ENCODE measurements at regions not wholly inside any gene's neighbourhood (a gene's known extent, or its start where the extent isn't known, plus 50 kb on each side); places are given as distances from the start of the nearest gene placed in this dataset.
"Not testable (repeated sequence)": the region's sequence is repeated elsewhere in the genome, so short reads cannot be mapped to it uniquely, and the experiment has no call there.

DNA sequence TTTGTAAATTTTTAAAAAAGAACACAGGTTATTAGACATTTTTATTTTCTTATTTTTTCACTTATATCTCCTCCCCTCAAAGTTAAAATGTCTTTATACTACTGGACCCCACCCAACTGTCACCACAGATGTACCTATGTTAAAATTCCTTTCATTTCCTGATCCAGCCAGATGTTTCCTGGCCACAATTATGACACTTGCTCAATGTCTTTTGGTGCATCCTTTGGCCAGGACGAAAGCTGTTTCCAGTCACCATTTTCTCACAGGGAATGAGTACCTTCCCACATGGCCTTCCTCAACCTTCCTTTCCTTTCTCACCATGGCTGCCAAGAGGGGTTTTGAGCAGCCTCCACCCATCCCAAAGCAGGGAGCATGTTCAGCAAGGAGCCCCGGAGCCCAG lies 365.7 kb upstream of the MAF start:
- DNase-seq: no peak

DNA sequence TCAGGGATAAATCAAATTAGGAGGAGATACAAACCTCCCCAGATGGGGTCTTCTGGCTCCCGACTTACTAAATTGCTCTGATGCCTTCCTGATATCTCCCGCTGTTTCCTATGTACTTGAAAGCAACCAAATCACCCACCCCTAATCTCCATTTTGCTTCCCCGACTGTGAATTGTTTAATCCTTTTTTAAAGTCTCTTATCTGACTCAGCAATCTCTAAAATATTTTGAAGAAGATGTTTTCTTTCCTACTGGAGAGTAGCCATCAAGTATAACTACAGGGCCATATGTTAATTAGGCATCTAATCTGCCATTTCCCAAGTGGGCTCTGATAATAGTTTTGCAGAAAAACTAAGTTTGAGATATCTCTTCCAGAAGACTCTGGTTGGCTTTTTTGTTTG lies 365.2 kb upstream of the MAF start:
- DNase-seq: no peak

DNA sequence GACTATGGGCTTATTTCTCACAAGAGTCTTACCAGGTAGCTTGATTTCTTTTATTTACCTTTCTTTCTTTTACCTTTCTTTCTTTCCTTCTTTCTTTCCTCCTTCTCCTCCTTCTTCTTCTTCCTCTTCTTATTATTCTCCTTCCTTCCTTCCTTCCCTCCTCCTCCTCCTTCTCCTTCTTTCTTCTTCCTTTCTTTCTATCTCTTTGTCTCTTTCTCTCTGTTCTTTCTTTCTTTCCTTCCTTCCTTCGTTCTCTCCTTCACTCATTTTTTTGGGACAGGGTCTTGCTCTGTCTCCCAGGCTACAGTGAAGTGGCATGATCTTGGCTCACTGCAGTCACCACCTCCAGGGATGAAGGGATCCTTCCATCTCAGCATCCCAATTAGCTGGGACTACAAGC lies 363.6 kb upstream of the MAF start:
- no peak for DNase-seq

DNA sequence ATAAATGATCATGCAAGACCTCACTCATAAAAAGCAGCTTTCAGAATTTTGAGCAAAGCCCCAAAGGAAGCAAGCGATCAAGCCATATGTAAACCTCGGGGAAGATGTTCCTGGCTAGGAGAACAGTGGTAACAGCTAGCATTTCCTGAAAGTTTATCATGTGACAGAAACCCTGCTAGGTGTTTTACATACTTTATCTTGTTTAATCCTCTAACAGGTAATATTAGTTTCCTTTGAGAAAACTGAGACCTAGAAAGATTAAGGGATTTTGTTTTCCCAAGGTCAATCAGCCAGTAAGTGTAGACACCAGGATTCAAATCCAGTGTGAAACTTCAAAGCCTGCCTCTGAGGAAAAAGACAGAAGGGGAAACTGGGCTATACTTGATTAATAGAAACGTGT lies 362.4 kb upstream of the MAF start:
- DNase-seq: no peak

DNA sequence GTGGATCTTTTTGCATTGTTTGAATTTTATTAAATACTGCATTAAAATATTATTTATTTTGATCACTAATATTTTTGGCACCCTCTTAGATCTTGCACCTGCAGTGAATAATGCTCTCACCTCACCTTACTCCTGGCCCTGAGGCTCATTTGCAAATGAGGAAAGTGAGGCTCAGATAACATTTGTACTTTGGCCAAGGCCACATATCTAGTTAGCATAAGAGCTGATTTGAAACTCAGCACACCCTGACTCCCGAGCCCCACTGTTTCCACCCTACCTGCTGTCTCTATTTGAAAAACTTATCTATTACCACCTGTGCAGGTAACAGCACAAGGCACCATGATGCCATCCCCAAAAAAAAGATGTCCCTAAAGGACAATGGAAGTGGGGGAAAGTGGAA lies 358.7 kb upstream of the MAF start:
- no peak for DNase-seq

DNA sequence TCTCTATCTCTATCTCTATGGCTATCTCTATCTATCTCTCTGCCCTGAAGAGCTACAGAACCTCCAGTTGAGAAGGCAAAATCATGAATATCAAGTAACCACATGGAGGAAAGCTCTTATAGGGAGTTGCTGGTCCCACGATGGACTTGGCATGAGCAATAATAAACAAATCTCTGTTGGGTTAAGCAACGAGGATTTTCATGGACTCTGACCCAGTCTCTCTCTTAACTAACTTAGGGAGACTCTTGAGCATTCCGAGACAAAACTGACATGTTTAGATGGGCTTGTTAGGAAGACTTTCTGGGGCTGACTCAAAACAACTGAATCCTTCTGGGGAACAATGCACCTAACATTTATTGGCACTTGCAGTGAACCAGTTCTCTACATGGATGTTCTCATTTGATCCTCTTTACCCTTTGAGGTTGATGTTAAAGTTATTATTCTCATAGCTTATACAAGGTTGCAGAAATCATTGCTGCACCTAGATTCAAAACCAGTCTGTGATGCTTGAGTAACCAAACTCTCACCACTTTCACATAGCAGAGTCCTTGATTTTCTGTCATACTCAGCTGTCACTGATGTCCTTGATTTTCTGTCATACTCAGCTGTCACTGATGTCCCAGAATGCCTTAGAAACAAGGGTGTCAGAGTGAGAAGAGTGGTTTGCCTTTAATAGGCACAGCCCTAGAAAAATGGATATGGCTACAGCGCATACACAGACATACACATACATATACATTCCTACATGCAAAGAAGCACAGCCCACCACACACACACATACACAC lies 354.6 kb upstream of the MAF start:
- DNase-seq: no peak

DNA sequence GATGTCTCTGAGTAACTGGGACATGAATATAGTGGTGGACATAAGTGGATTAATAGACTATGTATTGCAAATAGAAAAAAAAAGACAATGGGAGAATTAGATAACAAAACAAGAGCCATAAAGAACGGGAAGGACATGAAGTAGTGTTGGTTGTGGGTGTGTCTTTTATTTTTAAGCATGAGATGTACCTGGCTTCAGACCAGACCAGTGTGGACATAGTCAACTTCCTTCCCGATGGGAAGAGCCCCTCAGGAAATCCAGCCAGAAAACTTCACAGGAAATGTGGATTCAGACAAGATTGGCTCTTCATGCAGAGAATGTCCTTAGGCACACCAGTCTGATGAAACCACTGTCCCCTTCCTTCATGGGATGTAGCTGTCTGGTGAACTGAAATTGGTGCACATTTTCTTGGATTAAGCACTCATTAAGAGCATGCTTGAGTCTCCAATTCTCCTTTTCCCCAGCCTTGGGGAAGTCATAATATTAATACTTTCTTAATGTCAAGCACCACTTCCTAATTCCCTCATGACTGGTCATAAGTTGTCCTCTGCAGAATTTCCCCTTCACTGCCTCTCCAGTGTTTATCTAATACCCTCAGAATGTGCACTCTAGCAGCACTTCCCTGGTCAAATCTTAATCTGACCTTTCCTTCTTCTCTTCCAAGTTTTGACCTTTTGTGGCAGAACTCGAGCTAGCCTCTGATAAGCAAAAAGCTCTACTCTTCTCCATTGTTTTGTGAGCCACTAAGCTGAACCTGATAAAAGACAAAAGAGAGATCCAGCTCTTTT lies 350.6 kb upstream of the MAF start:
- DNase-seq: no peak

DNA sequence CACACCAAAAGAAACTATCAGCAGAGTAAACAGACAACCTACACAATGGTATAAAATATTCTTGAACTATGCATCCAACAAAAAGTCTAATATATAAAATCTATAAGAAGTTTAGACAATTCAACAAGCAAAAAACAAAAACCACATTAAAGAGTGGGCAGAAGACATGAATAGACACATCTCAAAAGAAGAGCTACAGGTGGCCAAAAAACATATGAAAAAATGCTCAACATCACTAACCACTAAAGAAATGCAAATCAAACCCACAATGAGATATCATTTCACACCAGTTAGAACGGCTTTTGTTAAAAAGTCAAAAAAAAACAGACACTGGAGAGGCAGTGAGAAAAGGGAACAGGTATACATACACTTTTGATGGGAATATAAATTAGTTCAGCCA lies 348.9 kb upstream of the MAF start:
- DNase-seq: no peak

DNA sequence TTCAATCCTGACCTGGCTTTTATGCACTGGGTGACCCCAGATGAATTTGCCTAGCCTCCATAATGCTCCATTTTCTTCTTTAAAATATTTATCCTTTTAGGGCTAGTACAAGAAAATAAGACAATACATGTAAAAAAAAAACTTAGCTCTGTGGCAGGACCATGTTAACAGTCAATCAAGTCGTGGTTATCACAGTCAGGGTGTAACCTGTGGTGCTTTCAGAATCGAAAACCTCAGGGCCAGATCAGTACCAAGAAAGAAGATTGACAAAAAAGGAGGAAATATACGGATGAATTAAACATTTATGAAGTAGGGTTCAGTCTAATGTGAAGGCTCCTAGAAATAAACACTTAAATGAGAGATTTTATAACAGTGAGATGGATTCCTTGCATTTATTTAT lies 347.2 kb upstream of the MAF start:
- DNase-seq: no peak

DNA sequence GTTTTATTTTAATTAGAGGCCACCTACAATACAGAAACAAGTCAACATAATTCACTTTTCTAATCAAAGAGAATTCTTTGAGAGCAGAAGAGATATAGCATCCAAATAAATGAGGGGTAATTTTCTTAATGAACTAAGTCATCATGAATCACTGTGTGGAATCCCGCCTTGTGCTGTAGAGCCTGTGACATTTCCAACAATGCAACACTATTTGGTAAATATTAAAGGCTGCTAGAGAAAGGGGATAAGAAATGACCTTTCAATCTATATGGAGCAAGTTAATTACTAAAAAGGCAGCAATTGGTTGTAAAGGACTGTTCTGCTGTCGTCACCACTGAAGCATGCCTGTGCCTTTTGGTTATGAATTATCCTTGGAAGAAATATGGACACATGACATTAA lies 345.7 kb upstream of the MAF start:
- no peak for DNase-seq

DNA sequence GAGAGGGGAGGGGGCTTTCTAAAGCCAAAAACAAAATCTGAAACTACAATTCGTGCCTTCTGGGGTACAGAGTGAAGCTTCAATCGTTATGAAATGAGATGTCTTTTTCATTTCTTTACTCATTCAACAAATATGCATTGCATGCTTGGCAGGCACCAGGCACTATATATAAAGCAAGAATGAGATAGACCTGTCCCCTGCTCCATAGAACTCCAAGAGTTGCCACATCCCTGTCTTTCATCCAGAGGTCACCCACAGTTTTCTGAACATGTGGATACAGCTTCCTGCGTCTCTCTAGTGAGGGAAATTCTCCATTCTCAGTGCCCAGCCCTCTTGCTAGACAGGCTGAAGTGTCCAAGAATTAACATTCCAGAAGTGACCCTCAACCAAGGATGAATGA lies 343.2 kb upstream of the MAF start:
- DNase-seq: no peak

DNA sequence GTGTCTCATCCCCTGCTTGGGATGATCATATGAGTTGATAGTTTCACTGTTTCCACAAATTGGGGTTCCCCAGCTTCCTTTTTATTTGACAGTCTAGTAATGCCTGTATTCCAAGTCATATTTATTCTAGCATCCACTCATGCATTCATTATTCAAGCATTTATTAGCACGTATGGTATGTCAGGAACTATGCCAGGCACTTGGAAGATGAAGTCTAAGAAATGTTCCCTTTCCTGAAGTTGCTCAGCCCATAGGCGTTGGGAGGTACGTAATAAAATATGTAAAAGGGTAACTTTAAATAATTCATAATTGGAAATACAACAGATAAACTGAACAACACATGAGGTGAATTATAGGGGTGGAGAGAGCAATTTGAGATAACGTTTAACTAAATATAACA lies 338.0 kb upstream of the MAF start:
- no peak for DNase-seq

DNA sequence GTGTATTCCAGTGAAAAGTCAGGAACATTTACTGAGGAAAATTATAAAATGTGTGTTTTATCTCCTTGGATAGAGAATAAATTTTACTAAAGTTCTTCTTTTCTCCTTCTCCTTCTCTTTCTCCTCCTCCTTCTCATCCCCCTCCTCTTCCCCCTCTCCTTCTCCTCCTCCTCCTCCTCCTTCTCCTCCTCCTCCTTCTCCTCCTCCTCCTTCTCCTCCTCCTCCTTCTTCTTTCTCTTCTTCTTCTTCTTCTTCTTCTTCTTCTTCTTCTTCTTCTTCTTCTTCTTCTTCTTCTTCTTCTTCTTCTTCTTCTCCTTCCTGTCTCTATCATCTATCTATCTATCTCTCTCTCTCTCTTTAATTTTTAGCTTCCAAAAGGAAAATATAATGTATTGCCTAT lies 337.1 kb upstream of the MAF start:
- not testable (repeated sequence) for DNase-seq

DNA sequence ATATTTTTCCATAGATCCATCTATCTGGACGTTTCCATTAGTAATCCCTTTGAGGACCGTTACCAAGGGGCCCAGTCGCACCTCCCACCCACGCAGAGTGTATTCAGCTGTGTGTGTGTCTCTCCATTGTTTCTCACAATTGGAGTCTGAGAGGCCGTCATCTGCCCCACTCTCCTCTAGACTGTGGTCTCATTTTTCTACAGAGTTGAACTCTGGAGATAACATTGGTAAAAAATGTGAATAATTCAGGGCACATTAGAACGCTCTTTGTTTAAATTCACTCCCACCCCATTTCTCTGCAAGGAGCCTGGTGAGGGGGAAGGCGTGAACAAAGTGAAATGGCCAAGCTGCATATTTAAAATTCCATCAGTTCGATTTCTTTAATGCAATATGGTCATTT lies 333.1 kb upstream of the MAF start:
- DNase-seq: peak; percentile 62

DNA sequence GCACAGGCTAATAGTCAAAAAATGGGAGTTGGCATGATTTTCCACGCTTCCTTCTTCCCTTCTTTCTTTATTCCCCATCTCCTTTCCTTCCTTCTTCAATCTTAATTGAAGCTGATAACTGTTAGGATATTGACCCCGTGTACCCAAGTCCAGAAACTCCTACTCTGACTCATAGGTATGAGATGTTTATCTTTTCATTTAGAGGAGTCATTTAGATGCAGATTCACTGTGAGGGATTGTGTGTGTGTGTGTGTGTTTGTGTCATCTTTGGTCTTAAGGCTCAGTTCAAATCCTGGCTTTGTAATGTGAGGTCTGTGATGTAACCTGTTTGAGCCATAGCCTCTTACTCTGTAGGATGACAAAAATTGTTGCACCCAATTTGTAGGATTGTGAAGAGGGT lies 332.0 kb upstream of the MAF start:
- DNase-seq: no peak

DNA sequence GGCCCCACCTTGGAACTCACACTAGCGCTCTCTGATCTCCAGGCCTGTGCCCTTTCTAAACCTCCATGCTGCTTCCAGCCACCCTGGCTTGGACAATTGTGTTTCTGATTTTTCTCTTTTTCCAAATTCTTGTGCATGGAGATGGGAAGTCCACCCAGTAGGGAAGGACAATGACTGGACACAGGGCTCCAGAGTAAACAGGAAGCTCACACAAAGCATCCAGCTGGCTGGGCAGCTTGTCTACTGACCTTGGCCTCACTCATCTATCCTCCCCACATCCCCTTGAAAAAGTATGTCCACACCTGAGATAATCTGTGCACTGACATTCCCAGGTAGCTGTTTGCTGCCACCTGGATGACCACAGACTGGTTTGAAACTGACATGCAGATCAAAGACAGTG lies 331.2 kb upstream of the MAF start:
- DNase-seq: no peak

DNA sequence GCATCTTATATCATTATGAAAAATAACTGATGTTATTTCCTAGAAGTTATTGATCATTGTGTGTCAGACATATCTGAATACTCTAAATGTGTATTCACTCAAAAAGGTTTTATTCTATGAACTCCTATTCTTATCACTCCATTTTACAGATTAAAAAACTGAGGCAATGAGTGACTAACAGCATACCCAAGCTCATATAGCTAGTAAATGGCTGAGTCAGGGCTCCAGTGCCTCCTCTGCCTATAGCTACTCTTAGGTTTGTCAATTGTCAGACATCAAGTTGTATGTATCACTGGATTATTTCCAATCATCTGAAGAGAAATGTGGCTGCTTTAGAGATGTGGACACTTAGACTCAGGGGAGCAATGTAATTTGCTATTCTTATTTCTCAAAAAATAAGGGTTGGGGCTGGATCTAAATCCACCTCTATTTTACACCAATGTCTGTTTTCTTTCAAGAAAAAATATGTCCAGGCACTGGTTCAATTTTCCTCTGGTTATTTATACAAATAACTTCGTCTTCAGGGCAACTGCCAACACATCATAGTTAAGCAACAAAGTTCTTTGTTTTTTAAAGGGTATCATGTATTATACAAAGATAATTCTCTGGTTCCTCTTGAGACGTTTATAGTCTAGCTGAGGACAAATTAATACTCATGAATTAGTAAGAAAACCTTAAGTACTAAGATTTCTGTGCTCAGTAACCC lies 328.9 kb upstream of the MAF start:
- no peak for DNase-seq

DNA sequence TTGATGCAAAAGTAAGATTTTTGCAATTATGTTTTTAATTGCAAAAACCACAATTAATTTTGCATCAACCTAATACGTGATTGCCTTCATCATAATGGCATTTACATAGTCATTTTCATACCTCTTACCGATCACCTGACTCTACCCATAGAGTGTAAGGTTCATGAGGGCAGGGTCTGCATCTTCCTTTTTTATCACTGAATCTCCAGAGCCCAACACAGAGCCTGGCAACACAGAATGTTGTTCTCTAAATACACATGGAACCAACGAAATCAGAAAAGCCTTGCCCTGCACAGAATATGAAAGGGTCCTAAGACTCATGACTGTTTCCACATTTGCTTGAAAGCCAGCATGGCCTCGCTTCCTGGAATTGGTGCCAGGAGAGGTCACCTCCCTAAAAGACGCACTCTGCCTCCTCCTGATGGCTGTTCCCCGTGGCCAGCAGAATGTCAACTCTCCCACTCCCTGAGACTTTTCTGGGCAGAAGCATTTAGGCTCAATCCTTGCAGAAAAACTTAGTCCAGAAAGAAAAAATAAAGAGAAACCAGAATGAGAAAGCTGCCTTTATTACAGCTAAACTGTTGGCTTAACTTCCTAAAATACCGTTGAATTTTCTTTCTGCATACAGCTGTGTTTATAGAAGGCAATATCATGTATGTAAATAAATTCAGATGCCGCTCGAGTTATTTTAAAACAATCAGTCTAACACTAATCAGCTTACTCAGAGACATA lies 327.8 kb upstream of the MAF start:
- DNase-seq: no peak

DNA sequence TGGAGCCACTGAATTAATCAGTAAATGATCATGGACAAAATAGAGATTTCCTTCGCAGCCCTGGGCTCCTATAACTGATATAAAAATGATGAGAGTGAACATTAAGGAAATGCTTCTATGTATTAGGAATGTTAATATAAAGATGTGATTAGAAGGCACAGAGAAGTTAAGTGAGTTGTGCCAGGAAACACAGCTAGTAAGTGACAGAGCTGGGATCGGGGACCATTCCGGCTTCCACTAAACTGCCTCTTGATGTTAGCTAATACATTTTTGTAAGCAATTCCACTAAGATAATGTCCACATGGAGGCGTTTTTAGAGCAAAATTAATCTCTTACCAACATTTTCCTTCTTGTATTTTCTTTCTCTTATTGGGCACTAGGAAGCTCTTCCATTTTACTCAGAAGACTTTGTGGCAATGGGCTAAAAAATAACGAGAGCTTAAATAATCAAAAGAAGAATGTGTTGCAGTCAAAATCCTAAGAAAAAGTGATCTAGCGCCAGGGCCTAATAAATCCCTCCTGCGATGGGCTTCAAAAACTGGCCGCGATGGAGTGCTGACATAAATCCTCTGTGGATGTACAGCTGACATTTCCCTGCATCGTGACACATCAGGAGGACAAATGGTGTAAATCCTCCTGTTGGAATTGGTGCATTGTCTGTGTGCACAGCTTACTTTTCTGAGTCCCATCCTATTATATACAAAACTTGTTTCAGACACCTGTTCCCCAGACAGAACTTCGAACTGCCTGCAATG lies 326.1 kb upstream of the MAF start:
- DNase-seq: no peak

DNA sequence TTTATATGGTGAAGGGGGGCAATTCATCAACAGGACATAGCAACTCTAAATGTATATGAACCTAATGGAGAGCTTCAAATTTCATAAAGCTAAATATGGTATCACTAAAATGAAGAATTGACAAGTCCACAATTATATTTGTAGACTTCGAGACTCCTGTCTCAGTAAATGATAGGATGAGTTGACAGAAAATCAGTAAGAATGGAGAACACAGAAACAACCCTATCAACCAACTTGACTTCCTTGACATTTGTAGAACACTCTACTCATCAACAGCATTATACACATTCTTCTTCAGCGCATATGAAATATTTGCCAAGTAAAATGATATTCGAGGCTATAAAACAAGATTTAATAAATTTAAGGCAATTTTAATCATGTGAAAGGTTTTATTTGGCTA lies 322.9 kb upstream of the MAF start:
- DNase-seq: no peak

DNA sequence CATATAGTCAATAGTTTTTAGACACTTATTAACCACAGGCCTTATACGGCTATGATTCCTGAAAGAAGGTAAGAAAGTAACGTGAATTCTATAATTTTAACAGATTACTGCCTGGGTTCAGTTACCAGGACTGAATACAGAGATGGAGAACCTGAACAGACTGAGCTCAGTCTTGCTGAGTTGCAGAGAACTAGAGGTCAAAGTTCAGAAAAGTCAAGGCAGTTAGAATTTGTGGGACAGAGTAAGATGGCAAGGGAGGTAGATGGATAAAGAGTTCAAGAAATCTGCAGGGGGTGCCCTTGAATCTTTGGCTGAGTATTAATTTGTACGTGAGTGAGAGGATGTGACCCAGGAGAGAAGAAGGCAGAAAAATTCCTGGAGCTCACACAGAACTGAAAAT lies 320.1 kb upstream of the MAF start:
- no peak for DNase-seq

DNA sequence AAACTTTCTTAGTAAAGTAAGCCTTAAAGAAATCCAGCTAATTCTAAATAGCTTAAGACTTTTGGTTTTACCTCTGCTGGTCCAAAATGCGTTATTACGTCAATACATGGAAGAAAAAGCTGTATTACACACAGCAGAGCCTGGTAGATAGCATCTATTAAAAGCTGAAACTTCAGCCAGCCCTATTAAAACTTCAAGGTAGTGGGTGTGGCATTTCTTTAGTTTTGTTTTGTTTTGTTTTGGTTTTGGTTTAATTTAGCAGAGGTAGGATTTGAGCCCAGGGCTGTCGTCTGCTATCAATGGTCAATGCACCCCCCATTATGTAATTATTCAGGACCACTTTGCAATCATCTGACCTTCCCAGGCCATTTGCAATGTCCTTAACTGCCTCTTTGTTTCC lies 318.4 kb upstream of the MAF start:
- DNase-seq: no peak

DNA sequence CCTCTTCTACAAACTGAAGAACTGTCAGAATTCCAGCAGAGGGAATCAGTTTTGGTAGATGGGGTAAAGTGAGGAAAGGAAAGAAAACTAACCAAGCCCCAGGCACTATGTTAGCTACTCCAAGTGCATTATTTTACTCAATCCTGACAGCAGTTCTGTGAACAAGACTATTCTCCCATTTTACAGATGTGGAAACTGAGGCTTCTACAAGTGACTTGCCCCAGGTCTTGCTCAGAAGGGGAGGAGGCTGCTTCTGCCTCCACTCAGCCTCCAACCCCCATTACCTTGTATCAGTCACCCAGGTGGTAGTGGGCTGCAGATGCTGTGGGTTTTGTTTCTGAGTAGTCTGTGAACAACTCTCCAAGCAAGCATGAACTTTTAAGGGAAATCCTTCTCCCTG lies 315.2 kb upstream of the MAF start:
- DNase-seq: no peak

All from retina (tissue), 1 donor.